ENCODE measurements at regions not wholly inside any gene's neighbourhood (a gene's known extent, or its start where the extent isn't known, plus 50 kb on each side); places are given as distances from the start of the nearest gene placed in this dataset.

DNA sequence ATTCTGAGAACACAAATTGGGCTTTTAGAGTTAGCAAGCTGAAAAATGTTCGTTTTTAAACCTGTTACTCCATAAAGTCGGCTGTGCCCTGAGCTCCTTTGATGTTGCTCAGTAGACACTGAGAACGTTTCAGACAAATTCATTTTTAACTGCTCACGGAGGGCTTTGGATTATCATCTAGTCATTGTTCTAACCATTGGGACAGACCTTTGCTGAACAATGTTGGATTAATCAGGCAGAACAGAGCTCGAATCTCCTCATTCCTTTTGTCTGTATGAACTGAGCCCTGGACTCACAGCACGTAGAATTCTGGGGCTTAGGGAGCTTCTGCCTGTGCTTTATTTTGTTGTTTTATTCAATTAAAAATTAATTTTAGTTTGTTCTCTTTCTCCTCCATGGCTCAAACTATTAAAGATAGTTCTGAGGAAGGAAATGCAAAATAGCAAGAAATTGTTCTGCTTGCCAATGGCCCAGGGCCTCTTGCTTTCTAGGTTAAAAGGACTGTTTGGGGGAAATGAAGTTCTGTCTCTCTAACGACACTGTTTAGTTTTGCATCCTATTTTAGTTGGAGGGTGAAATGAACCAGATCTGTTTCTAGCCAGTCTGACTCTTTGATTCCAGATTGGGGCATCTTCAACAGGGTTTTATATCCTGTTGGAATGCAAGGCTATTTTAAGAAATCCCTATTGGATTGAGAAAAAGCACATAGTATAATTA, 114.7 kb upstream of the CXCR4 start:
- TF ChIP-seq CTCF (IDR thresholded peaks at IDR 0.05): no peak
- TF ChIP-seq POLR2A (IDR thresholded peaks at IDR 0.05): no peak
- intact Hi-C loops (cut with DNase I): no loop called here
- Histone ChIP-seq H3K36me3 (no peaks in the 10 kb centered on the region), H3K9me3 (no peaks in the 10 kb centered on the region), H3K27me3 (no peaks in the 10 kb centered on the region), H3K4me1 (no peaks in the 10 kb centered on the region), H3K27ac (no peak overlapping the region), H3K4me3 (replicated peaks in 1 of 3) (no peak overlapping the region)
- no peak for DNase-seq
- WGBS, 2 donors: 48 to 52% methylated on average over 7 of the region's 7 CpGs

GRCh38 chr2:136230464-136230863, 112.5 kb upstream of the CXCR4 start:
- Histone ChIP-seq H3K4me1 (no peaks in the 10 kb centered on the region), H3K27me3 (no peaks in the 10 kb centered on the region), H3K27ac (no peak overlapping the region), H3K36me3 (no peaks in the 10 kb centered on the region), H3K9me3 (no peaks in the 10 kb centered on the region), H3K4me3 (replicated peaks in 1 of 3) (no peak overlapping the region)
- intact Hi-C loops (cut with DNase I): no loop called here
- 63 to 85% methylated on average over 5 of the region's 5 CpGs for WGBS, 2 donors
- DNase-seq: no peak
- no peak for TF ChIP-seq POLR2A (IDR thresholded peaks at IDR 0.05)
- TF ChIP-seq CTCF (IDR thresholded peaks at IDR 0.05): no peak

DNA sequence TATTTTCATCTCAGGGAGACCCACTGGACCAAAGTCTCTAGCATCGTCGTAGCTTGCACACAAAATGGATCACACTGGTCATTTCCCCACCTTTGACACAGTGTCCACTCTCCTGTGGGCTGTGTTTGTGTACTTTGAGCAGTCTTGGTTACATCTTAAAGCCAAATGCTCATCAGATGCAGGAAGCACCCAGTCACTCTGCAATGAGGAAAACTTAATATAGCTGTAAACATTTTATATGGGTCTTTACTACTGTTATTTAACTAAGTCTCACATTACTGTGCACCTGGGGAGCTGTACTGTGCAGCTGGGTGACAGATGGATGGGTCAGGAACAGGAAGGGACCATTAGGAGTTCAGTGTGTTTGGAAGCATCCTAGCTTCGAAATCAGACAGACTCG, 109.0 kb upstream of the CXCR4 start:
- Histone ChIP-seq H3K4me3 (replicated peaks in 1 of 3) (no peak overlapping the region), H3K9me3 (no peaks in the 10 kb centered on the region), H3K27me3 (no peaks in the 10 kb centered on the region), H3K27ac (no peak overlapping the region), H3K4me1 (no peaks in the 10 kb centered on the region), H3K36me3 (no peaks in the 10 kb centered on the region)
- WGBS, 2 donors: 79 to 94% methylated on average over 4 of the region's 4 CpGs
- no peak for DNase-seq
- TF ChIP-seq POLR2A (IDR thresholded peaks at IDR 0.05) (no peak), CTCF (IDR thresholded peaks at IDR 0.05) (no peak)
- intact Hi-C loops (cut with DNase I): no loop called here

DNA sequence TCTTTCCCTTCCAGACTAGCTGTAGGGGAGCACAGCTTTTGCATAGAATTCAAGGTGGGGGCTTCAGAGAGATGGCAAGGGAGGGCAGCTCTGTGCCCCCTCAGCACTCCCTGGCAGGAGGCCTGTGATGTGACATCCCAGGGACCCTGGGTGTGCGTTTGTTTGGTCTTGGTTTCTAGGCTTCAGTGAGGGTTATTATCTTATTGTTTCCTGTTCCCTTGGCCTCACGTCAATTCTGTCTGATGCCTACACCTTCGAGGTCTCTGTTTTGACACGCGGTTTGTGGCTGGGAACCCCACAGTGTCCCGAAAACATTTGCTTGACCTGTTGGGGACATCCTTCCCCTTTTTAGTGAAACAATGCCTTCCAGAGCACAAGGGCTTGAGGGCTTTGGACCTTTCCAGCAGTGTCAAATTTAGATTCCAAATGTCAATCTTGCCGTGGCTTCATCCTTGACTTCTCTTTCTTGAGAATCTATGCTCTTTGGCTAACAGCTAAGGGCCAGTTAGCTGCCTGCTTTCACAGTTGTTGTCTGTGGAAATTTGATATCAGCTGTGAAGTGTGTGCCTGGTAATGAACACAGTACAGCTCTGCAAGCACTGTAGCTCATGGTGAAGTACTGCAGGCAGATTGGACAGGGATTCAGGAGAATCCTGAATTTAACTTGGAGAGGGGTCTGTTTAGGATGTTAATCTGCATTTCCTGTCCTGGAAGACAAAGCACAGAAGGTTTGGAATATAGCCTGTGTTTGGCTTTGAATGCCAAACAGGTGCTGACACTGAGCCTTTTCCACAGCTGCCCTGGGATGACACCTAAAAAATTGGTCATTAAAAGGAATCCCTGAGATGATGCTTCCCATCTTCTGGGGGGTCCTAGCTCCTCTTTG, 108.2 kb upstream of the CXCR4 start:
- Histone ChIP-seq H3K4me1 (no peaks in the 10 kb centered on the region), H3K36me3 (no peaks in the 10 kb centered on the region), H3K9me3 (no peaks in the 10 kb centered on the region), H3K27ac (no peak overlapping the region), H3K4me3 (replicated peaks in 1 of 3) (no peak overlapping the region), H3K27me3 (no peaks in the 10 kb centered on the region)
- TF ChIP-seq POLR2A (IDR thresholded peaks at IDR 0.05) (no peak), CTCF (IDR thresholded peaks at IDR 0.05) (no peak)
- 64 to 78% methylated on average over 7 of the region's 7 CpGs for WGBS, 2 donors
- DNase-seq: no peak
- intact Hi-C loops (cut with DNase I): no loop called here

DNA sequence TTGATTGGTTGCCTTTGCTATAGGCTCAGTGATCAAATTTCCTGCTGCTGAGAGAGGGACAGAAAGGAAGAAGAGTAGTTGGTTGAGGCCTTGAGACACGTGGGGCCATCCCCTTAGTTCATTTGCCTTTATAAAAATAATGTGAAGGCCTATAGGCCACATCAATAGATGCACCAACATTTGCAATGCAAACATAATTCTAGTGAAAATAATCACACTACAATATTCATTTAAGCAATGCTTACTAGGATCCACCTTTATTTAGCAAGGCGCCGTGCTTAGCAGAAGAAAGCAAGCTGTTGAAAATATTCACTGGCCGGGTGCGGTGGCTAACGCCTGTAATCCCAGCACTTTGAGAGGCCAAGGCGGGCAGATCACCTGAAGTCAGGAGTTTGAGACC, 105.3 kb upstream of the CXCR4 start:
- WGBS, 2 donors: 87 to 97% methylated on average over 7 of the region's 7 CpGs
- intact Hi-C loops (cut with DNase I): no loop called here
- Histone ChIP-seq H3K27me3 (no peaks in the 10 kb centered on the region), H3K4me3 (replicated peaks in 1 of 3) (no peak overlapping the region), H3K36me3 (no peaks in the 10 kb centered on the region), H3K27ac (no peak overlapping the region), H3K9me3 (no peaks in the 10 kb centered on the region), H3K4me1 (no peaks in the 10 kb centered on the region)
- TF ChIP-seq CTCF (IDR thresholded peaks at IDR 0.05) (no peak), POLR2A (IDR thresholded peaks at IDR 0.05) (no peak)
- DNase-seq: no peak

Data from thyroid gland (tissue), 4 donors.